ENCODE measurements at regions not wholly inside any gene's neighbourhood (a gene's known extent, or its start where the extent isn't known, plus 50 kb on each side); places are given as distances from the start of the nearest gene placed in this dataset.

DNA sequence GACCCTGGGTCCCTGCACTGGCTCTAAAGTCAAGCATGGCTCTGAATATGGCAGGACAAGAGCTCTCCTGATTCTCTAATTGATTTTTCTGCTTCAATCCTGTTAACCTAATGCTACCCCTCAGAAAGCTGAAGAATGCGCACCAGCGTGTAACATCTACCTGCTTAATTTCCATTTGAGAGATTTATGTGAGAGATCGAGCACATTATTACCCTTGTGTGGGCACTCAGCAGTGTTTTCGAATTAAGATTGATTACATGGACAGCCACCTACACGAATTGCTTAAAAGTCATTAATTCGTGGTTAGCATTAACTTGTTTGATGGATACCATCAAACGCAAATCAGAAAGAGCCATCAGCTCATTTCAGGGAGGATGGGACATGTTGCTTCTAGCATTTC, 88.7 kb upstream of the PLPP4 start:
- TF ChIP-seq, protein P1, sequence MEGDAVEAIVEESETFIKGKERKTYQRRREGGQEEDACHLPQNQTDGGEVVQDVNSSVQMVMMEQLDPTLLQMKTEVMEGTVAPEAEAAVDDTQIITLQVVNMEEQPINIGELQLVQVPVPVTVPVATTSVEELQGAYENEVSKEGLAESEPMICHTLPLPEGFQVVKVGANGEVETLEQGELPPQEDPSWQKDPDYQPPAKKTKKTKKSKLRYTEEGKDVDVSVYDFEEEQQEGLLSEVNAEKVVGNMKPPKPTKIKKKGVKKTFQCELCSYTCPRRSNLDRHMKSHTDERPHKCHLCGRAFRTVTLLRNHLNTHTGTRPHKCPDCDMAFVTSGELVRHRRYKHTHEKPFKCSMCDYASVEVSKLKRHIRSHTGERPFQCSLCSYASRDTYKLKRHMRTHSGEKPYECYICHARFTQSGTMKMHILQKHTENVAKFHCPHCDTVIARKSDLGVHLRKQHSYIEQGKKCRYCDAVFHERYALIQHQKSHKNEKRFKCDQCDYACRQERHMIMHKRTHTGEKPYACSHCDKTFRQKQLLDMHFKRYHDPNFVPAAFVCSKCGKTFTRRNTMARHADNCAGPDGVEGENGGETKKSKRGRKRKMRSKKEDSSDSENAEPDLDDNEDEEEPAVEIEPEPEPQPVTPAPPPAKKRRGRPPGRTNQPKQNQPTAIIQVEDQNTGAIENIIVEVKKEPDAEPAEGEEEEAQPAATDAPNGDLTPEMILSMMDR (IDR thresholded peaks at IDR 0.05): no peak
- no peak for TF ChIP-seq POLR2A (IDR thresholded peaks at IDR 0.05)

Data from tibial nerve (tissue), 3 donors.